Panc1 (cell line): ENCODE measurements at regions not wholly inside any gene's neighbourhood (a gene's known extent, or its start where the extent isn't known, plus 50 kb on each side); places are given as distances from the start of the nearest gene placed in this dataset.

Source experiments
- CTCF ChIP-seq: fragments of 450-650 bp; IDR thresholded peaks from 2 replicates; pipeline ENCODE4 v1.5.1; 2017; ENCODE audit warnings: mild to moderate bottlenecking
- POLR2AphosphoS5 ChIP-seq: IDR thresholded peaks from 2 replicates; pipeline ENCODE4 v1.6.1; 2012; ENCODE audit warnings: mild to moderate bottlenecking, low read depth, low read length, moderate library complexity
- REST ChIP-seq, 2 experiments: IDR thresholded peaks; 2 replicates each; pipeline ENCODE4 v1.6.1; 2011 to 2012; ENCODE audit warnings: low read depth in 2 of 2, control low read depth in 1 of 2, low read length in 1 of 2, mild to moderate bottlenecking in 1 of 2, moderate library complexity in 1 of 2; ENCODE audit not compliant: insufficient read depth in 1 of 2
- TCF7L2 ChIP-seq: IDR thresholded peaks from 2 replicates; pipeline ENCODE4 v1.6.1; 2011; ENCODE audit warnings: mild to moderate bottlenecking, low read depth, low read length, inconsistent platforms

GRCh38 chr16:22670551-22671041, 143.4 kb upstream of the HS3ST2 start:
- TF ChIP-seq REST (IDR thresholded peaks at IDR 0.05; ENCODE audit: insufficient read depth in 1 of 2, low read depth in 2 of 2, low read length in 1 of 2) (no peak), CTCF (no peak), POLR2AphosphoS5 (no peak), TCF7L2 (no peak)
